Vagina (tissue), 2 donors: ENCODE measurements at regions not wholly inside any gene's neighbourhood (a gene's known extent, or its start where the extent isn't known, plus 50 kb on each side); places are given as distances from the start of the nearest gene placed in this dataset.

Experiments used
- DNase-seq, 2 donors: peaks; one replicate each; pipeline ENCODE4 v3.0.0-alpha.2; 2017; ENCODE audit errors: extremely low spot score in 2 of 2
- H3K27ac ChIP-seq: fragments of 200-600 bp; sonication (generic); one replicate; pipeline ENCODE4 v1.5.1; 2019
- H3K27me3 ChIP-seq: fragments of 200-600 bp; sonication (generic); one replicate; pipeline ENCODE4 v1.5.1; 2019
- H3K36me3 ChIP-seq, 2 donors: fragments of 200-600 bp; sonication (generic); one replicate each; pipeline ENCODE4 v1.5.1; 2017 to 2019
- H3K4me1 ChIP-seq: fragments of 200-600 bp; sonication (generic); one replicate; pipeline ENCODE4 v1.5.1; 2019
- H3K4me3 ChIP-seq, 2 donors: fragments of 200-600 bp; sonication (generic); 1 replicate in 1 of 2; 2 replicates in 1 of 2; pipeline ENCODE4 v1.5.1; 2016 to 2019
- H3K9me3 ChIP-seq: fragments of 200-600 bp; sonication (generic); one replicate; pipeline ENCODE4 v1.5.1; 2019
- POLR2A ChIP-seq, 2 donors: fragments of 450-650 bp; IDR thresholded peaks; one replicate each; pipeline ENCODE4 v1.6.1; 2017; ENCODE audit warnings: antibody characterized with exemption in 2 of 2, mild to moderate bottlenecking in 2 of 2, moderate library complexity in 2 of 2
- POLR2AphosphoS5 ChIP-seq, 2 donors: sonication (generic); formaldehyde crosslinking; IDR thresholded peaks; one replicate each; pipeline ENCODE4 v1.9.0; 2017; ENCODE audit warnings: antibody characterized with exemption in 2 of 2, mild to moderate bottlenecking in 2 of 2, low read depth in 1 of 2; ENCODE audit not compliant: insufficient read depth in 1 of 2
- intact Hi-C: fragments of 100-400 bp; cut with DNase I; formaldehyde crosslinking; loops from one replicate; pipeline ENCODE4 v1.15.1; 2023
- TF ChIP-seq, protein P1 (sequence below), 3 experiments: fragments of 450-650 bp in 2 of 3; fragments of 200-600 bp in 1 of 3; sonication (generic) in 1 of 3; IDR thresholded peaks; one replicate each; pipeline ENCODE4 v1.5.1; 2017 to 2019; ENCODE audit warnings: antibody characterized with exemption in 3 of 3, mild to moderate bottlenecking in 2 of 3, moderate library complexity in 2 of 3

- no peaks in the 10 kb centered on the region for H3K27me3 ChIP-seq
- no peak overlapping the region for H3K4me3 ChIP-seq
- no peaks in the 10 kb centered on the region for H3K4me1 ChIP-seq
- TF ChIP-seq POLR2A (IDR thresholded peaks at IDR 0.05), result no peak
- TF ChIP-seq POLR2AphosphoS5 (IDR thresholded peaks at IDR 0.05; ENCODE audit: insufficient read depth in 1 of 2, low read depth in 1 of 2), result no peak
- TF ChIP-seq, protein P1, sequence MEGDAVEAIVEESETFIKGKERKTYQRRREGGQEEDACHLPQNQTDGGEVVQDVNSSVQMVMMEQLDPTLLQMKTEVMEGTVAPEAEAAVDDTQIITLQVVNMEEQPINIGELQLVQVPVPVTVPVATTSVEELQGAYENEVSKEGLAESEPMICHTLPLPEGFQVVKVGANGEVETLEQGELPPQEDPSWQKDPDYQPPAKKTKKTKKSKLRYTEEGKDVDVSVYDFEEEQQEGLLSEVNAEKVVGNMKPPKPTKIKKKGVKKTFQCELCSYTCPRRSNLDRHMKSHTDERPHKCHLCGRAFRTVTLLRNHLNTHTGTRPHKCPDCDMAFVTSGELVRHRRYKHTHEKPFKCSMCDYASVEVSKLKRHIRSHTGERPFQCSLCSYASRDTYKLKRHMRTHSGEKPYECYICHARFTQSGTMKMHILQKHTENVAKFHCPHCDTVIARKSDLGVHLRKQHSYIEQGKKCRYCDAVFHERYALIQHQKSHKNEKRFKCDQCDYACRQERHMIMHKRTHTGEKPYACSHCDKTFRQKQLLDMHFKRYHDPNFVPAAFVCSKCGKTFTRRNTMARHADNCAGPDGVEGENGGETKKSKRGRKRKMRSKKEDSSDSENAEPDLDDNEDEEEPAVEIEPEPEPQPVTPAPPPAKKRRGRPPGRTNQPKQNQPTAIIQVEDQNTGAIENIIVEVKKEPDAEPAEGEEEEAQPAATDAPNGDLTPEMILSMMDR (IDR thresholded peaks at IDR 0.05), result no peak
- H3K9me3 ChIP-seq, result no peaks in the 10 kb centered on the region
- DNase-seq, result no peak
- intact Hi-C loops, result no loop called here
- H3K36me3 ChIP-seq, result no peaks in the 10 kb centered on the region
- no peak overlapping the region for H3K27ac ChIP-seq
Observed at GRCh38 chr9:28086881-28087280, 513.6 kb upstream of the C9orf72 start.

DNA sequence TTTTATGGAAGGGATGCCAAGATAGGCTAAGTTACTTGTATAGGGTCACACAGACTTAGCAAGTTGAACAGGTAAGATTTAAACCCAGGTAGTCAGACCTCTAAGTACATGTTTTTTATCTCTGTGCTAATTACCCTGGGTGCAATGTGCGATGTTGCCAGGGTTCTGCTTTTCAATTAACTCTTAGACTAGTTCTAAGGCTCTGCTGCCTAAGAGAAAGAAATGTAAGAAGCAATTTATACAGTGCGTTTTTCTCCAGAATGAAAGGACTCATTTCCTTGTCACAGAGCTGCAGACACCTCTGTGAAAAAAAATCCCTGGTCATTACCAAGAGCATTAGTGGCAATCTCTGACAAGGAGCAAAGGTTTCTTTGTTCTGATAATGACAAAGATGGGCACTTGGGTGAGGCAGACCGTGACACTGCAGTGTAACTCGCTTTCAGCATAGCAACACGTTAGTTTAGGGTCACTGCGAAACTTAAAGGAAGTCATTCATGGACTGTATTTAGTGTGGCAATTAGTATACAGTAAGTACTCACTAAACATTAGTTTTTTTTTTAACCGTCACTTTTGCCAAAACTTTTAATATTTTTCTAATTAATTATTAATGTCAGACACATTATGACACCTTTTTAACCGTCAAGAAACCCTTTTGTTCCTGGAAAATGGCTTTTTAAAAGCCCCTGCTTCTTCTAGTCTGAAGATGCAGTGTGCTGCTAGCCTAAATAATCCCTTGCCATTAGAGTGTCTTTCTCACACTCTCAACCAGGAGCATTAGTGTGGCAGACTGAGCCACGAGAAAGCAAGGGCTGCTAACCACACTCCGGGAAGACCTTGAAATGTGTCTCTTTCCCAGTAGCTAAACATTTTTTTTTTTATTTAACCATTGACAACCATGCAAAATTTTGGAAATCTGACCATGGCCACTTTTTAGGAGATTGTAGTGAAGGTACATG lies 520.0 kb upstream of the C9orf72 start:
- no peak for TF ChIP-seq POLR2A (IDR thresholded peaks at IDR 0.05)
- TF ChIP-seq, protein P1 (IDR thresholded peaks at IDR 0.05), result no peak
- no peaks in the 10 kb centered on the region for H3K36me3 ChIP-seq

DNA sequence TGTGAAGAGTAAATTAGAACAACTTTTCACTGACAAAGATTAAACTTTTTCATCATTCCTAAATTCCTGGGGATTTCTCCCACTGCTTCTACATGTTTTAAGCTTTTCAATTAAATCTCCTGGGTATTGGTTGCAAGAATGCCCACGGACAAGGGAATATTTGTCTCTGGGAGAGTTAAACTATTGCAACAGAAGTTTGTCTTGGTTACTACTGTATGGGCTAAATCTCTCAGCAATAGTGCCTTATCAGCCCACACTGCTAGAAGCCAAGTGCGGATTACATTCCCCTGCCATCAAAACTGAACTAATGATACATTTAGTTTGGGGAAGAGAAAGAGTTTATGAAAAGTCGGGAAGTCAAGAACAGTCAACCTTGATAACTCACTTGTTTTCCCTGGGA lies 528.2 kb upstream of the C9orf72 start:
- Histone ChIP-seq H3K4me3 (no peak overlapping the region), H3K27me3 (no peaks in the 10 kb centered on the region), H3K27ac (no peak overlapping the region), H3K36me3 (no peaks in the 10 kb centered on the region), H3K4me1 (no peaks in the 10 kb centered on the region), H3K9me3 (no peaks in the 10 kb centered on the region)
- DNase-seq, result no peak
- TF ChIP-seq, protein P1 (IDR thresholded peaks at IDR 0.05), result no peak
- TF ChIP-seq POLR2A (IDR thresholded peaks at IDR 0.05) (no peak), POLR2AphosphoS5 (IDR thresholded peaks at IDR 0.05; ENCODE audit: insufficient read depth in 1 of 2, low read depth in 1 of 2) (no peak)
- intact Hi-C loops, result no loop called here

More for the DNA sequence above, 520.0 kb upstream of the C9orf72 start:
- no peak overlapping the region for H3K4me3 ChIP-seq
- intact Hi-C loops, result no loop called here
- H3K27me3 ChIP-seq, result no peaks in the 10 kb centered on the region
- no peaks in the 10 kb centered on the region for H3K4me1 ChIP-seq
- H3K27ac ChIP-seq, result no peak overlapping the region
- no peaks in the 10 kb centered on the region for H3K9me3 ChIP-seq
- no peak for DNase-seq

DNA sequence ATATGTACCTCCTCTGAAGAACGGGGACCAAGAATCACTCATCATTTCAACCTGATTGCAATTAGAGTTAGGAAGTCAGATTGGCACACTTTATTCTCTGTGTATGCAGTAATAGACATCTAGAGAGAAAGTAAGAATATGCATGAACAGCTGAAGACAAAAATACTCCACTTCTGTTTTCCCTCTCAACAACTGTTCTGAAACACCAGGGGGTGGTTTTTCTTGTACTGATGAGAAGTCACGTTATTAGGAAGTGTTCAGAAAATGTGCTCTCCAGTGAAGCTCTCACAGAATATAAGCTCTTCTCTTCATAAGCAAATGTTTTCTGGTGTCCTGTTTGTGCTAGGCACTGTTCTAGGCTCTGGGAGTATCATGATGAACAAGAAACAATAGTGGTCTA lies 531.7 kb upstream of the C9orf72 start:
- no peak overlapping the region for H3K4me3 ChIP-seq
- no peaks in the 10 kb centered on the region for H3K27me3 ChIP-seq
- no peaks in the 10 kb centered on the region for H3K9me3 ChIP-seq
- H3K4me1 ChIP-seq, result no peaks in the 10 kb centered on the region
- TF ChIP-seq, protein P1 (IDR thresholded peaks at IDR 0.05), result no peak
- TF ChIP-seq POLR2AphosphoS5 (IDR thresholded peaks at IDR 0.05; ENCODE audit: insufficient read depth in 1 of 2, low read depth in 1 of 2) (no peak), POLR2A (IDR thresholded peaks at IDR 0.05) (no peak)
- DNase-seq, result no peak
- no peaks in the 10 kb centered on the region for H3K36me3 ChIP-seq
- H3K27ac ChIP-seq, result no peak overlapping the region
- intact Hi-C loops, result no loop called here

GRCh38 chr9:28120184-28120583 lies 546.9 kb upstream of the C9orf72 start:
- Histone ChIP-seq H3K4me3 (no peak overlapping the region), H3K27ac (no peak overlapping the region), H3K36me3 (no peaks in the 10 kb centered on the region), H3K9me3 (no peaks in the 10 kb centered on the region), H3K27me3 (no peaks in the 10 kb centered on the region), H3K4me1 (no peaks in the 10 kb centered on the region)
- no peak for DNase-seq
- no peak for TF ChIP-seq POLR2AphosphoS5 (IDR thresholded peaks at IDR 0.05; ENCODE audit: insufficient read depth in 1 of 2, low read depth in 1 of 2)
- no peak for TF ChIP-seq POLR2A (IDR thresholded peaks at IDR 0.05)
- TF ChIP-seq, protein P1 (IDR thresholded peaks at IDR 0.05), result no peak
- intact Hi-C loops, result no loop called here
